Endothelial cell of umbilical vein (primary cell): ENCODE measurements at regions not wholly inside any gene's neighbourhood (a gene's known extent, or its start where the extent isn't known, plus 50 kb on each side); places are given as distances from the start of the nearest gene placed in this dataset.

Experiments
- BruUV-seq: library from RNA; stranded (reverse); fragments of 400-500 nt; replicated peaks from 2 replicates; lab custom pipeline; 2021; lab: Mats Ljungman, UMichigan
- CTCF ChIA-PET: fragments of 300-600, 350-600 bp; sonication (Branson Sonifier 250); formaldehyde crosslinking; loops from one replicate; lab custom pipeline; 2021; ENCODE audit warnings: antibody characterized with exemption, inconsistent platforms; lab: Charles Lee
- POLR2A ChIA-PET: fragments of 300-600, 350-600 bp; sonication (Branson Sonifier 250); formaldehyde crosslinking; loops from one replicate; lab custom pipeline; 2021; ENCODE audit warnings: antibody characterized with exemption, inconsistent platforms; lab: Charles Lee
- DNase-seq: peaks from one replicate; pipeline ENCODE4 v3.0.0-alpha.2; 2011; ENCODE audit warnings: low read depth, low spot score
- FAIRE-seq: peaks from 2 replicates; lab custom pipeline; 2011; peaks lifted over from hg19 to GRCh38; lab: Jason Lieb, UNC
- H2AFZ ChIP-seq: 2 replicates; pipeline ENCODE4 v1.6.0; 2012; ENCODE audit warnings: low read depth, low read length, control low read depth, inconsistent platforms
- H3K27ac ChIP-seq: 2 replicates; pipeline ENCODE4 v1.5.1; 2011; ENCODE audit warnings: low read depth, mild to moderate bottlenecking, control low read depth, low read length, moderate library complexity; ENCODE audit not compliant: insufficient read depth
- H3K27me3 ChIP-seq, 2 experiments: 2 replicates each; pipeline versions ENCODE4 v1.6.0 to v1.6.1; 2011; ENCODE audit warnings: low read length in 2 of 2, mixed read lengths in 1 of 2; ENCODE audit not compliant: control insufficient read depth in 2 of 2, insufficient read depth in 2 of 2
- H3K36me3 ChIP-seq, 2 experiments: 2 replicates in 1 of 2; 3 replicates in 1 of 2; pipeline ENCODE4 v1.5.1; 2011; ENCODE audit warnings: low read length in 2 of 2, mild to moderate bottlenecking in 1 of 2, moderate library complexity in 1 of 2; ENCODE audit not compliant: control insufficient read depth in 2 of 2, insufficient read depth in 2 of 2; ENCODE audit errors: extremely low read depth in 1 of 2
- H3K4me1 ChIP-seq: 3 replicates; pipeline ENCODE4 v1.5.1; 2011; ENCODE audit warnings: mild to moderate bottlenecking, low read length; ENCODE audit not compliant: control insufficient read depth, insufficient read depth; ENCODE audit errors: extremely low read depth
- H3K4me2 ChIP-seq: 2 replicates; pipeline ENCODE4 v1.6.1; 2011; ENCODE audit warnings: low read length, control low read depth, mixed read lengths; ENCODE audit not compliant: insufficient read depth
- H3K4me3 ChIP-seq, 3 experiments: fragments of 200-600 bp in 1 of 3; sonication (generic), shearing (Covaris generic) in 1 of 3; replicated peaks in 1 of 3; 2 replicates each; pipeline ENCODE4 v1.5.1; 2011 to 2016; ENCODE audit warnings: control low read depth in 3 of 3, low read length in 3 of 3, mild to moderate bottlenecking in 2 of 3, inconsistent platforms in 1 of 3, low read depth in 1 of 3, moderate library complexity in 1 of 3; ENCODE audit not compliant: insufficient read depth in 1 of 3
- H3K79me2 ChIP-seq: 2 replicates; pipeline ENCODE4 v1.6.0; 2012; ENCODE audit warnings: low read length, inconsistent platforms; ENCODE audit not compliant: control insufficient read depth, insufficient read depth
- H3K9ac ChIP-seq: replicated peaks from 2 replicates; pipeline ENCODE3; 2011; ENCODE audit warnings: low read length, control low read depth; ENCODE audit not compliant: insufficient read depth; ENCODE audit errors: extremely low read depth
- H3K9me1 ChIP-seq: replicated peaks from 3 replicates; pipeline ENCODE4 v1.6.0; 2011; ENCODE audit warnings: mild to moderate bottlenecking, low read length; ENCODE audit not compliant: control insufficient read depth, insufficient read depth; ENCODE audit errors: extremely low read depth
- H3K9me3 ChIP-seq: replicated peaks from 2 replicates; pipeline ENCODE4 v1.5.1; 2012; ENCODE audit warnings: low read length, inconsistent platforms; ENCODE audit not compliant: control insufficient read depth, insufficient read depth
- H4K20me1 ChIP-seq: replicated peaks from 2 replicates; pipeline ENCODE3; 2011; ENCODE audit warnings: mild to moderate bottlenecking, low read length; ENCODE audit not compliant: control insufficient read depth, insufficient read depth; ENCODE audit errors: extremely low read depth
- EZH2 ChIP-seq: IDR thresholded peaks from 2 replicates; pipeline ENCODE4 v1.6.1; 2012; ENCODE audit warnings: borderline replicate concordance, low read depth, mild to moderate bottlenecking, moderate library complexity, low read length, inconsistent platforms; ENCODE audit not compliant: severe bottlenecking
- FOS ChIP-seq: IDR thresholded peaks from 2 replicates; pipeline ENCODE4 v1.6.1; 2011; ENCODE audit warnings: mild to moderate bottlenecking, low read length, moderate library complexity, borderline replicate concordance; ENCODE audit not compliant: insufficient read depth
- GATA2 ChIP-seq: IDR thresholded peaks from 2 replicates; pipeline ENCODE4 v1.7.0; 2011; ENCODE audit warnings: low read depth, mild to moderate bottlenecking, moderate library complexity, mixed read lengths, low read length; ENCODE audit not compliant: insufficient read length, insufficient read depth
- JUN ChIP-seq: IDR thresholded peaks from 2 replicates; pipeline ENCODE4 v1.6.1; 2011; ENCODE audit warnings: borderline replicate concordance, low read depth; ENCODE audit not compliant: insufficient read length, insufficient read depth
- MAX ChIP-seq: IDR thresholded peaks from 2 replicates; pipeline ENCODE4 v1.6.1; 2011; ENCODE audit not compliant: insufficient read depth, insufficient read length
- MYC ChIP-seq: IDR thresholded peaks from one replicate; pipeline ENCODE4 v1.6.1; 2011; ENCODE audit warnings: mild to moderate bottlenecking, low read depth, low read length
- POLR2A ChIP-seq: IDR thresholded peaks from 2 replicates; pipeline ENCODE4 v1.6.1; 2012; ENCODE audit warnings: low read depth, mild to moderate bottlenecking, control low read depth, low read length
- POLR2AphosphoS5 ChIP-seq: IDR thresholded peaks from 2 replicates; pipeline ENCODE4 v1.6.1; 2012; ENCODE audit warnings: low read depth, mild to moderate bottlenecking, control low read depth, low read length, moderate library complexity; ENCODE audit not compliant: insufficient read depth
- dilution Hi-C: fragments of 300-500 bp; cut with MboI; formaldehyde crosslinking; loops from one replicate; pipeline ENCODE4 v1.15.0; 2019; ENCODE audit warnings: low sequenced_read_pairs; ENCODE audit not compliant: extremely low pct_ligation_motif_present
- intact Hi-C: fragments of 100-400 bp; cut with micrococcal nuclease; formaldehyde crosslinking; loops from one replicate; pipeline ENCODE4 v1.10.0; 2022
- TF ChIP-seq, protein P1 (sequence below), 2 donors: IDR thresholded peaks; 1 replicate in 1 of 2; 2 replicates in 1 of 2; pipeline ENCODE4 v1.5.1; 2011; ENCODE audit warnings: low read length in 2 of 2, mild to moderate bottlenecking in 2 of 2, moderate library complexity in 2 of 2, control low read depth in 1 of 2, inconsistent platforms in 1 of 2, low read depth in 1 of 2; ENCODE audit not compliant: insufficient read depth in 1 of 2; ENCODE audit errors: extremely low read depth in 1 of 2

DNA sequence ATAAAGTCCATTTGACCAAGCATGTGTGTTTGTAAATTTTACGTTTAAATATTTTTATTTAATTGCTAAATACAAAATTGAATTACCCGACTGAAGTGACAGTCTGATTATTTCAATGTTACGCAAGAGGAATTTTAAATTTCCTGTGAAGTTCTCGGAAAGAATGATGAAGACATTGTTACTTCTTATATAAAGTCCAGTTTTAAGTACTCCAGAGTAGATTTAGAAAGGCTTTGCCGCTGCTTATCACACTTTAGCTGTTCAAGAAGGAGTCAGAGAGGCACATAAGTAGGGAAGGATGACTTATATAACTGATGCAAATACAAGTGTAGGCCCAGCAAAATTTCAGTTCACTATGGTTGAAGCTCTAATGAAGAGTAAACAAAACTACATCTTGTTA lies 265.1 kb upstream of the CITED2 start:
- no peaks in the 10 kb centered on the region for H3K9me1 ChIP-seq
- H3K9ac ChIP-seq: no peak overlapping the region
- intact Hi-C loops: no loop called here
- no peaks in the 10 kb centered on the region for H4K20me1 ChIP-seq
- H3K27ac ChIP-seq: no peak overlapping the region
- BruUV-seq: no TSS peak
- no peak overlapping the region for H3K4me2 ChIP-seq
- CTCF ChIA-PET: no interaction called here
- H3K9me3 ChIP-seq: no peaks in the 10 kb centered on the region
- POLR2A ChIA-PET: no interaction called here
- no peak for FAIRE-seq
- dilution Hi-C loops: no loop called here
- no peaks in the 10 kb centered on the region for H3K36me3 ChIP-seq
- no peak overlapping the region for H3K4me3 ChIP-seq
- TF ChIP-seq MYC (no peak), FOS (no peak), EZH2 (no peak), GATA2 (no peak), POLR2AphosphoS5 (no peak), POLR2A (no peak), JUN (no peak), MAX (no peak)
- TF ChIP-seq, protein P1, sequence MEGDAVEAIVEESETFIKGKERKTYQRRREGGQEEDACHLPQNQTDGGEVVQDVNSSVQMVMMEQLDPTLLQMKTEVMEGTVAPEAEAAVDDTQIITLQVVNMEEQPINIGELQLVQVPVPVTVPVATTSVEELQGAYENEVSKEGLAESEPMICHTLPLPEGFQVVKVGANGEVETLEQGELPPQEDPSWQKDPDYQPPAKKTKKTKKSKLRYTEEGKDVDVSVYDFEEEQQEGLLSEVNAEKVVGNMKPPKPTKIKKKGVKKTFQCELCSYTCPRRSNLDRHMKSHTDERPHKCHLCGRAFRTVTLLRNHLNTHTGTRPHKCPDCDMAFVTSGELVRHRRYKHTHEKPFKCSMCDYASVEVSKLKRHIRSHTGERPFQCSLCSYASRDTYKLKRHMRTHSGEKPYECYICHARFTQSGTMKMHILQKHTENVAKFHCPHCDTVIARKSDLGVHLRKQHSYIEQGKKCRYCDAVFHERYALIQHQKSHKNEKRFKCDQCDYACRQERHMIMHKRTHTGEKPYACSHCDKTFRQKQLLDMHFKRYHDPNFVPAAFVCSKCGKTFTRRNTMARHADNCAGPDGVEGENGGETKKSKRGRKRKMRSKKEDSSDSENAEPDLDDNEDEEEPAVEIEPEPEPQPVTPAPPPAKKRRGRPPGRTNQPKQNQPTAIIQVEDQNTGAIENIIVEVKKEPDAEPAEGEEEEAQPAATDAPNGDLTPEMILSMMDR (IDR thresholded peaks at IDR 0.05; ENCODE audit: extremely low read depth in 1 of 2, insufficient read depth in 1 of 2, low read depth in 1 of 2, low read length in 2 of 2): no peak
- no peak for DNase-seq
- no peaks in the 10 kb centered on the region for H3K79me2 ChIP-seq
- no peaks in the 10 kb centered on the region for H3K4me1 ChIP-seq
- H3K27me3 ChIP-seq: no peaks in the 10 kb centered on the region
- H2AFZ ChIP-seq: no peak overlapping the region
